ENCODE measurements at regions not wholly inside any gene's neighbourhood (a gene's known extent, or its start where the extent isn't known, plus 50 kb on each side); places are given as distances from the start of the nearest gene placed in this dataset.

DNA sequence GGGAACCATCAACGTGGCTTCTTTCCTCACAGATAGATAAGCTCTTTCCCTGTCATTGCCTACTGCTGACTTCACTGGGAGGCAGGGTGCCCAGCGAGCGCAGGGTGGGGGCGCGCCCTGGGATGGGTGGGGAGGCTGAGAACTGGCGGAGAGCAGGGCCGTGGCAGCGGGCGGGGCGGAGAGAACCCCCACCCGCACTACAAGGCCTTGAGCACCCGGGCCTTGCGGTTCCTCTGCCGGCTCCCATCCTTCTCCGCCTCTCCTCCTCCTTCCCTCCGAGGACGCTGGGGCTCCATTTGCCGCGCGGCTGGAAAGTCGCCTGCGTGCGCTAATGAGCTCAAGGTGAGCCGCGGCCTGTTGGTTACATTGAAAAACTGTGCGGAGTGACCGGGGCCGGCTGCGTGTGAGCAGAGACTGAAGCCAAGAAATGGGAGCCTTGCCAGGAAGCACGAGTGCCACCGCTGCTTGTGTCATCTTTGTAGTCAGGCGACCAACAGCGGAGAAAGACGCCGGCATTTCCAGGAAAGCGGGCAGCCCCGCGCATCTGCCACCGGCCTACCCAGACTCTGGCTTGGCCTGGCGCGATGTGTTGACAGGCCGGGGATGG is 963.5 kb upstream of the SLC35B3 start:
- TF ChIP-seq JUN (IDR thresholded peaks at IDR 0.05; ENCODE audit: borderline replicate concordance, insufficient read depth, insufficient read length, low read depth) (no peak), POLR2A (IDR thresholded peaks at IDR 0.05; ENCODE audit: low read depth, low read length) (no peak), POLR2AphosphoS5 (IDR thresholded peaks at IDR 0.05; ENCODE audit: insufficient read depth, low read depth, low read length) (no peak), GATA2 (IDR thresholded peaks at IDR 0.05; ENCODE audit: insufficient read depth, insufficient read length, low read depth, low read length) (no peak)
- TF ChIP-seq, protein P1, sequence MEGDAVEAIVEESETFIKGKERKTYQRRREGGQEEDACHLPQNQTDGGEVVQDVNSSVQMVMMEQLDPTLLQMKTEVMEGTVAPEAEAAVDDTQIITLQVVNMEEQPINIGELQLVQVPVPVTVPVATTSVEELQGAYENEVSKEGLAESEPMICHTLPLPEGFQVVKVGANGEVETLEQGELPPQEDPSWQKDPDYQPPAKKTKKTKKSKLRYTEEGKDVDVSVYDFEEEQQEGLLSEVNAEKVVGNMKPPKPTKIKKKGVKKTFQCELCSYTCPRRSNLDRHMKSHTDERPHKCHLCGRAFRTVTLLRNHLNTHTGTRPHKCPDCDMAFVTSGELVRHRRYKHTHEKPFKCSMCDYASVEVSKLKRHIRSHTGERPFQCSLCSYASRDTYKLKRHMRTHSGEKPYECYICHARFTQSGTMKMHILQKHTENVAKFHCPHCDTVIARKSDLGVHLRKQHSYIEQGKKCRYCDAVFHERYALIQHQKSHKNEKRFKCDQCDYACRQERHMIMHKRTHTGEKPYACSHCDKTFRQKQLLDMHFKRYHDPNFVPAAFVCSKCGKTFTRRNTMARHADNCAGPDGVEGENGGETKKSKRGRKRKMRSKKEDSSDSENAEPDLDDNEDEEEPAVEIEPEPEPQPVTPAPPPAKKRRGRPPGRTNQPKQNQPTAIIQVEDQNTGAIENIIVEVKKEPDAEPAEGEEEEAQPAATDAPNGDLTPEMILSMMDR (IDR thresholded peaks at IDR 0.05; ENCODE audit: extremely low read depth in 1 of 2, insufficient read depth in 1 of 2, low read depth in 1 of 2, low read length in 2 of 2) = no peak
- TF ChIP-seq, protein P2, sequence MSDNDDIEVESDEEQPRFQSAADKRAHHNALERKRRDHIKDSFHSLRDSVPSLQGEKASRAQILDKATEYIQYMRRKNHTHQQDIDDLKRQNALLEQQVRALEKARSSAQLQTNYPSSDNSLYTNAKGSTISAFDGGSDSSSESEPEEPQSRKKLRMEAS (IDR thresholded peaks at IDR 0.05; ENCODE audit: insufficient read depth, insufficient read length) = no peak
